Liver (tissue), 3 donors: ENCODE measurements at regions not wholly inside any gene's neighbourhood (a gene's known extent, or its start where the extent isn't known, plus 50 kb on each side); places are given as distances from the start of the nearest gene placed in this dataset.

Source experiments
- CTCF ChIP-seq: fragments of 150-350 bp; IDR thresholded peaks from 2 replicates; pipeline ENCODE4 v1.5.1; 2017; ENCODE audit warnings: improper control_type of control experiment, low read depth, low read length; ENCODE audit not compliant: missing input control
- EGR1 ChIP-seq, 2 donors: IDR thresholded peaks; 2 replicates each; pipeline ENCODE4 v1.6.1; 2016 to 2018; ENCODE audit warnings: antibody characterized with exemption in 2 of 2, low read depth in 2 of 2
- FOXA1 ChIP-seq: IDR thresholded peaks from 2 replicates; pipeline ENCODE4 v1.6.1; 2016; ENCODE audit warnings: antibody characterized with exemption
- HNF4A ChIP-seq, 2 donors: conservative IDR thresholded peaks; 2 replicates each; pipeline ENCODE4 v1.6.1; 2016; ENCODE audit warnings: antibody characterized with exemption in 2 of 2, mild to moderate bottlenecking in 2 of 2
- MAX ChIP-seq: IDR thresholded peaks from 2 replicates; pipeline ENCODE4 v1.6.1; 2016; ENCODE audit warnings: antibody characterized with exemption
- NR2F2 ChIP-seq: IDR thresholded peaks from 2 replicates; pipeline ENCODE4 v1.6.1; 2016; ENCODE audit warnings: antibody characterized with exemption
- RAD21 ChIP-seq, 2 donors: IDR thresholded peaks; 2 replicates each; pipeline ENCODE4 v1.6.1; 2016; ENCODE audit warnings: antibody characterized with exemption in 2 of 2, mild to moderate bottlenecking in 2 of 2
- RXRA ChIP-seq, 2 donors: IDR thresholded peaks; 2 replicates each; pipeline ENCODE4 v1.6.1; 2017 to 2018; ENCODE audit warnings: antibody characterized with exemption in 2 of 2, mild to moderate bottlenecking in 1 of 2
- SP1 ChIP-seq: IDR thresholded peaks from 2 replicates; pipeline ENCODE4 v1.6.1; 2018; ENCODE audit warnings: antibody characterized with exemption, mild to moderate bottlenecking
- TAF1 ChIP-seq: conservative IDR thresholded peaks from 2 replicates; pipeline ENCODE4 v1.6.1; 2016; ENCODE audit warnings: antibody characterized with exemption, mild to moderate bottlenecking
- YY1 ChIP-seq: IDR thresholded peaks from 2 replicates; pipeline ENCODE4 v1.6.1; 2016; ENCODE audit warnings: antibody characterized with exemption, mild to moderate bottlenecking
- TF ChIP-seq, protein P1 (sequence below): IDR thresholded peaks from 2 replicates; pipeline ENCODE4 v1.6.1; 2016; ENCODE audit warnings: antibody characterized with exemption, mild to moderate bottlenecking
- donor health status: healthy.
- donor health status: healthy.

DNA sequence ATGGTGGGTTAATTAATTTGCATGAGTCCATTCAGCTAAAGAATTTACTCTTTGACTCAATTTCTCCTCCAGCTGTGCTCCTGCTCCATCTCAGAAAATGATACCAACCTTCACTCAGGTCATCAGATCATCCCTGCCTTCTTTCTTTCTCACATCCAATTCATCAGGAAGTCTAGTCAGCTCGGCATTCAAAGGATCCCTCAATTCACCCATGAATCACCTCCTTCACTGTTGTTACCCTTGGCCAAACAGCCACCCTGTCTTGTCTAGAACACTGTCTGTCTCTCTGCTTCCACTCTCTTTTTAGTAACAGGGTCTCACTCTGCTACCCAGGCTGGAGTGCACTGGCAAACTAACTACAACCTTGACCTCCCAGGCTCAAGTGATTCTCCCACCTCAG is 337.4 kb upstream of the SFRP2 start:
- TF ChIP-seq CTCF, result no peak
- TF ChIP-seq TAF1, result no peak
- TF ChIP-seq YY1, result no peak
- no peak for TF ChIP-seq HNF4A (conservative IDR thresholded peaks at IDR 0.05)
- TF ChIP-seq RXRA (IDR thresholded peaks at IDR 0.05), result no peak
- TF ChIP-seq RAD21 (IDR thresholded peaks at IDR 0.05), result no peak
- TF ChIP-seq EGR1 (IDR thresholded peaks at IDR 0.05; ENCODE audit: low read depth in 2 of 2), result no peak
- TF ChIP-seq SP1, result no peak
- no peak for TF ChIP-seq MAX
- no peak for TF ChIP-seq FOXA1
- TF ChIP-seq NR2F2, result no peak
- TF ChIP-seq, protein P1, sequence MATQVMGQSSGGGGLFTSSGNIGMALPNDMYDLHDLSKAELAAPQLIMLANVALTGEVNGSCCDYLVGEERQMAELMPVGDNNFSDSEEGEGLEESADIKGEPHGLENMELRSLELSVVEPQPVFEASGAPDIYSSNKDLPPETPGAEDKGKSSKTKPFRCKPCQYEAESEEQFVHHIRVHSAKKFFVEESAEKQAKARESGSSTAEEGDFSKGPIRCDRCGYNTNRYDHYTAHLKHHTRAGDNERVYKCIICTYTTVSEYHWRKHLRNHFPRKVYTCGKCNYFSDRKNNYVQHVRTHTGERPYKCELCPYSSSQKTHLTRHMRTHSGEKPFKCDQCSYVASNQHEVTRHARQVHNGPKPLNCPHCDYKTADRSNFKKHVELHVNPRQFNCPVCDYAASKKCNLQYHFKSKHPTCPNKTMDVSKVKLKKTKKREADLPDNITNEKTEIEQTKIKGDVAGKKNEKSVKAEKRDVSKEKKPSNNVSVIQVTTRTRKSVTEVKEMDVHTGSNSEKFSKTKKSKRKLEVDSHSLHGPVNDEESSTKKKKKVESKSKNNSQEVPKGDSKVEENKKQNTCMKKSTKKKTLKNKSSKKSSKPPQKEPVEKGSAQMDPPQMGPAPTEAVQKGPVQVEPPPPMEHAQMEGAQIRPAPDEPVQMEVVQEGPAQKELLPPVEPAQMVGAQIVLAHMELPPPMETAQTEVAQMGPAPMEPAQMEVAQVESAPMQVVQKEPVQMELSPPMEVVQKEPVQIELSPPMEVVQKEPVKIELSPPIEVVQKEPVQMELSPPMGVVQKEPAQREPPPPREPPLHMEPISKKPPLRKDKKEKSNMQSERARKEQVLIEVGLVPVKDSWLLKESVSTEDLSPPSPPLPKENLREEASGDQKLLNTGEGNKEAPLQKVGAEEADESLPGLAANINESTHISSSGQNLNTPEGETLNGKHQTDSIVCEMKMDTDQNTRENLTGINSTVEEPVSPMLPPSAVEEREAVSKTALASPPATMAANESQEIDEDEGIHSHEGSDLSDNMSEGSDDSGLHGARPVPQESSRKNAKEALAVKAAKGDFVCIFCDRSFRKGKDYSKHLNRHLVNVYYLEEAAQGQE, result no peak
